Ovary (tissue), 3 donors: ENCODE measurements at regions not wholly inside any gene's neighbourhood (a gene's known extent, or its start where the extent isn't known, plus 50 kb on each side); places are given as distances from the start of the nearest gene placed in this dataset.

Source experiments
- POLR2A ChIP-seq: fragments of 450-650 bp; IDR thresholded peaks from one replicate; pipeline ENCODE4 v1.6.1; 2017; ENCODE audit warnings: antibody characterized with exemption, mild to moderate bottlenecking, moderate library complexity
- TF ChIP-seq, protein P1 (sequence below), 3 donors: fragments of 450-650 bp in 2 of 3; fragments of 200-600 bp in 1 of 3; IDR thresholded peaks; one replicate each; pipeline versions ENCODE4 v1.5.1 to v1.8.0; 2016 to 2022; ENCODE audit warnings: antibody characterized with exemption in 3 of 3, mild to moderate bottlenecking in 1 of 3
- donor health status: DM: no; HTN: no; CAD: no.

DNA sequence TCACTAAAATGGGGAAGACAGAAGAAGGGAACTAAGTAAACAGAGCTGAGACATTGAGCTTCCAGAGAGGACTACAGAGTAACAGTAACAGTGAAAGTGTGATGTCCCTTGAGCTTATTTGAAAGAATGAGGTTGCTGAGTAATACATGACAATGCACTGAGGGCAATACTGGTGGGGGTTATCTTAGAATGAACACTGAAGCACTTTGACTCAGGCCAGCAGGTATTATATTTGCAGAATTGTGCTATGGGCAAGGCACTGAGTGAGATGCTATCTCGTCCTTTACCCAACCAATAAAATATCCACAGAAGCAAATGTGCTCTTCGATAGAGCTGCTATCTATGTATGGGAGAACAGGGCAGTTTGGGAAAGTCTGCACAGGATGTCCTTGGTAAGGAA, 133.2 kb downstream of the DISP1 start:
- TF ChIP-seq, protein P1, sequence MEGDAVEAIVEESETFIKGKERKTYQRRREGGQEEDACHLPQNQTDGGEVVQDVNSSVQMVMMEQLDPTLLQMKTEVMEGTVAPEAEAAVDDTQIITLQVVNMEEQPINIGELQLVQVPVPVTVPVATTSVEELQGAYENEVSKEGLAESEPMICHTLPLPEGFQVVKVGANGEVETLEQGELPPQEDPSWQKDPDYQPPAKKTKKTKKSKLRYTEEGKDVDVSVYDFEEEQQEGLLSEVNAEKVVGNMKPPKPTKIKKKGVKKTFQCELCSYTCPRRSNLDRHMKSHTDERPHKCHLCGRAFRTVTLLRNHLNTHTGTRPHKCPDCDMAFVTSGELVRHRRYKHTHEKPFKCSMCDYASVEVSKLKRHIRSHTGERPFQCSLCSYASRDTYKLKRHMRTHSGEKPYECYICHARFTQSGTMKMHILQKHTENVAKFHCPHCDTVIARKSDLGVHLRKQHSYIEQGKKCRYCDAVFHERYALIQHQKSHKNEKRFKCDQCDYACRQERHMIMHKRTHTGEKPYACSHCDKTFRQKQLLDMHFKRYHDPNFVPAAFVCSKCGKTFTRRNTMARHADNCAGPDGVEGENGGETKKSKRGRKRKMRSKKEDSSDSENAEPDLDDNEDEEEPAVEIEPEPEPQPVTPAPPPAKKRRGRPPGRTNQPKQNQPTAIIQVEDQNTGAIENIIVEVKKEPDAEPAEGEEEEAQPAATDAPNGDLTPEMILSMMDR (IDR thresholded peaks at IDR 0.05), result no peak
- no peak for TF ChIP-seq POLR2A
